ENCODE measurements at regions not wholly inside any gene's neighbourhood (a gene's known extent, or its start where the extent isn't known, plus 50 kb on each side); places are given as distances from the start of the nearest gene placed in this dataset.
"Not testable (repeated sequence)": the region's sequence is repeated elsewhere in the genome, so short reads cannot be mapped to it uniquely, and the experiment has no call there.

- H3K4me3 ChIP-seq (ENCODE audit: low read length), result no peak overlapping the region
- no peak for TF ChIP-seq ZNF274 (IDR thresholded peaks at IDR 0.05; ENCODE audit: low read depth, low read length)
Measured at GRCh38 chr2:34188464-34189303, 589.6 kb upstream of the FAM98A start.

- H3K4me3 ChIP-seq (ENCODE audit: low read length), result no peak overlapping the region
- no peak for TF ChIP-seq ZNF274 (IDR thresholded peaks at IDR 0.05; ENCODE audit: low read depth, low read length)
Measured at GRCh38 chr2:34179511-34179910, 580.4 kb upstream of the FAM98A start.

GRCh38 chr2:34178482-34178881 lies 579.4 kb upstream of the FAM98A start:
- H3K4me3 ChIP-seq (ENCODE audit: low read length), result no peak overlapping the region
- no peak for TF ChIP-seq ZNF274 (IDR thresholded peaks at IDR 0.05; ENCODE audit: low read depth, low read length)

- no peak for TF ChIP-seq ZNF274 (IDR thresholded peaks at IDR 0.05; ENCODE audit: low read depth, low read length)
- H3K4me3 ChIP-seq (ENCODE audit: low read length), result no peak overlapping the region
Measured at GRCh38 chr2:34176693-34177092, 577.6 kb upstream of the FAM98A start.

GRCh38 chr2:34174506-34174905 lies 575.4 kb upstream of the FAM98A start:
- H3K4me3 ChIP-seq (ENCODE audit: low read length), result no peak overlapping the region
- TF ChIP-seq ZNF274 (IDR thresholded peaks at IDR 0.05; ENCODE audit: low read depth, low read length), result no peak

GRCh38 chr2:34162231-34162630 lies 563.1 kb upstream of the FAM98A start:
- no peak overlapping the region for H3K4me3 ChIP-seq (ENCODE audit: low read length)
- TF ChIP-seq ZNF274 (IDR thresholded peaks at IDR 0.05; ENCODE audit: low read depth, low read length), result no peak

GRCh38 chr2:34161549-34161948 lies 562.5 kb upstream of the FAM98A start:
- TF ChIP-seq ZNF274 (IDR thresholded peaks at IDR 0.05; ENCODE audit: low read depth, low read length), result no peak
- H3K4me3 ChIP-seq (ENCODE audit: low read length), result no peak overlapping the region

- no peak overlapping the region for H3K4me3 ChIP-seq (ENCODE audit: low read length)
- no peak for TF ChIP-seq ZNF274 (IDR thresholded peaks at IDR 0.05; ENCODE audit: low read depth, low read length)
Measured at GRCh38 chr2:34159901-34160300, 560.8 kb upstream of the FAM98A start.

GRCh38 chr2:34153484-34153883 lies 554.4 kb upstream of the FAM98A start:
- no peak overlapping the region for H3K4me3 ChIP-seq (ENCODE audit: low read length)
- TF ChIP-seq ZNF274 (IDR thresholded peaks at IDR 0.05; ENCODE audit: low read depth, low read length), result no peak

- no peak for TF ChIP-seq ZNF274 (IDR thresholded peaks at IDR 0.05; ENCODE audit: low read depth, low read length)
- H3K4me3 ChIP-seq (ENCODE audit: low read length), result no peak overlapping the region
Measured at GRCh38 chr2:34147780-34148179, 548.7 kb upstream of the FAM98A start.

GRCh38 chr2:34143149-34143548 lies 544.0 kb upstream of the FAM98A start:
- TF ChIP-seq ZNF274 (IDR thresholded peaks at IDR 0.05; ENCODE audit: low read depth, low read length), result no peak
- H3K4me3 ChIP-seq (ENCODE audit: low read length), result no peak overlapping the region

GRCh38 chr2:34142531-34143008 lies 543.5 kb upstream of the FAM98A start:
- H3K4me3 ChIP-seq (ENCODE audit: low read length), result not testable (repeated sequence)

GRCh38 chr2:34133065-34133464 lies 534.0 kb upstream of the FAM98A start:
- H3K4me3 ChIP-seq (ENCODE audit: low read length), result not testable (repeated sequence)

- no peak for TF ChIP-seq ZNF274 (IDR thresholded peaks at IDR 0.05; ENCODE audit: low read depth, low read length)
- no peak overlapping the region for H3K4me3 ChIP-seq (ENCODE audit: low read length)
Measured at GRCh38 chr2:34126279-34126678, 527.2 kb upstream of the FAM98A start.

- H3K4me3 ChIP-seq (ENCODE audit: low read length), result no peak overlapping the region
- no peak for TF ChIP-seq ZNF274 (IDR thresholded peaks at IDR 0.05; ENCODE audit: low read depth, low read length)
Measured at GRCh38 chr2:34123996-34124785, 525.1 kb upstream of the FAM98A start.

Data from GM08714 (cell line).